ENCODE measurements at regions not wholly inside any gene's neighbourhood (a gene's known extent, or its start where the extent isn't known, plus 50 kb on each side); places are given as distances from the start of the nearest gene placed in this dataset.

GRCh38 chr6:104644848-104645247 lies 214.9 kb downstream of the HACE1 start:
- Histone ChIP-seq H4K8ac (ENCODE audit: extremely low read depth, insufficient read depth, low read length) (no peak overlapping the region), H3K23me2 (ENCODE audit: low read depth, low read length) (no peaks in the 10 kb centered on the region), H3K56ac (replicated peaks; ENCODE audit: insufficient read length, low read depth, low read length) (no peak overlapping the region), H3K4me2 (ENCODE audit: insufficient read depth in 1 of 2, low read depth in 2 of 2, low read length in 2 of 2) (no peak overlapping the region), H3K23ac (ENCODE audit: insufficient read length) (no peak overlapping the region), H4K91ac (replicated peaks; ENCODE audit: insufficient read length, low read length) (no peak overlapping the region), H3K27ac (ENCODE audit: low read depth, low read length) (no peak overlapping the region), H3K27me3 (replicated peaks in 1 of 4; ENCODE audit: control insufficient read depth in 3 of 4, extremely low read depth in 1 of 4, insufficient read depth in 3 of 4, low read length in 3 of 4) (no peaks in the 10 kb centered on the region), H4K5ac (ENCODE audit: insufficient read length, low read depth, low read length) (no peak overlapping the region), H3K79me2 (ENCODE audit: control insufficient read depth in 1 of 2, insufficient read depth in 2 of 2, low read length in 2 of 2) (no peaks in the 10 kb centered on the region), H2AK5ac (ENCODE audit: low read depth, low read length) (no peak overlapping the region), H3K79me1 (ENCODE audit: low read depth, low read length) (no peaks in the 10 kb centered on the region), H2AFZ (ENCODE audit: low read length) (no peak overlapping the region), H3K4me1 (replicated peaks in 1 of 4; ENCODE audit: control insufficient read depth in 3 of 4, insufficient read depth in 4 of 4, low read length in 3 of 4) (no peaks in the 10 kb centered on the region), H3K9me3 (ENCODE audit: insufficient read depth in 2 of 2, low read depth in 1 of 2, low read length in 1 of 2) (no peaks in the 10 kb centered on the region), H3K18ac (ENCODE audit: extremely low read depth, low read length) (no peak overlapping the region), H2BK12ac (ENCODE audit: low read depth, low read length) (no peak overlapping the region), H3K4me3 (ENCODE audit: extremely low read depth in 1 of 4, insufficient read depth in 2 of 4, low read depth in 3 of 4, low read length in 4 of 4) (no peak overlapping the region), H3K36me3 (ENCODE audit: control insufficient read depth in 2 of 4, insufficient read depth in 4 of 4, low read length in 3 of 4) (no peaks in the 10 kb centered on the region), H4K20me1 (replicated peaks in 1 of 2; ENCODE audit: control insufficient read depth in 1 of 2, insufficient read depth in 2 of 2, low read length in 2 of 2) (no peaks in the 10 kb centered on the region), H3K9ac (replicated peaks in 1 of 4; ENCODE audit: extremely low read depth in 1 of 4, low read depth in 3 of 4, low read length in 3 of 4) (no peak overlapping the region), H3K4ac (replicated peaks; ENCODE audit: insufficient read length, low read depth, low read length) (no peak overlapping the region), H2BK120ac (replicated peaks; ENCODE audit: low read depth, low read length) (no peak overlapping the region), H2BK15ac (ENCODE audit: low read length) (no peak overlapping the region), H2BK20ac (ENCODE audit: low read length) (no peak overlapping the region), H3K14ac (ENCODE audit: insufficient read length) (no peak overlapping the region), H2BK5ac (ENCODE audit: low read depth, low read length) (no peak overlapping the region)
- CTCF ChIA-PET (ENCODE audit: partially characterized antibody): interaction anchor here (0.6 to 1.7 kb wide), 2 partner anchors 9 to 119 kb away, joined by 3 read pairs; no protein-coding TSS in a partner anchor
- no peak for DNase-seq (ENCODE audit: low read depth in 1 of 2, low spot score in 2 of 2)
- FAIRE-seq: no peak
- 92% methylated on average over 1 of the region's 1 CpG; no CpG with 5 or more reads in 1 of the 2 experiments for WGBS, 2 experiments (ENCODE audit: extremely low coverage in 1 of 2, insufficient coverage in 1 of 2, insufficient read length in 1 of 2, insufficient replicate concordance in 2 of 2, low coverage in 1 of 2, low lambda C conversion rate in 2 of 2, missing lambda C conversion rate in 1 of 2)
- POLR2A ChIA-PET (ENCODE audit: partially characterized antibody): no interaction called here
- TF ChIP-seq E2F6 (IDR thresholded peaks at IDR 0.05): no peak
- TF ChIP-seq HDAC2 (IDR thresholded peaks at IDR 0.05; ENCODE audit: borderline replicate concordance in 1 of 2, low read depth in 2 of 2, low read length in 2 of 2): no peak
- no peak for TF ChIP-seq HDAC6 (IDR thresholded peaks at IDR 0.05; ENCODE audit: low read depth, low read length)
- no peak for TF ChIP-seq ATF2 (IDR thresholded peaks at IDR 0.05; ENCODE audit: low read length)
- no peak for TF ChIP-seq TAF1 (IDR thresholded peaks at IDR 0.05; ENCODE audit: low read depth, low read length)
- no peak for TF ChIP-seq CHD1 (IDR thresholded peaks at IDR 0.05; ENCODE audit: low read depth, low read length)
- TF ChIP-seq RXRA (IDR thresholded peaks at IDR 0.05; ENCODE audit: insufficient read depth, low read depth, low read length): no peak
- TF ChIP-seq KDM1A (IDR thresholded peaks at IDR 0.05; ENCODE audit: borderline replicate concordance, low read length): no peak
- TF ChIP-seq MAFK (IDR thresholded peaks at IDR 0.05; ENCODE audit: low read depth, low read length): no peak
- TF ChIP-seq NANOG (IDR thresholded peaks at IDR 0.05; ENCODE audit: insufficient read depth, low read depth, low read length, poor library complexity, severe bottlenecking): no peak
- no peak for TF ChIP-seq SP1 (IDR thresholded peaks at IDR 0.05; ENCODE audit: low read depth, low read length)

Measured in H1 (cell line).